ENCODE measurements at regions not wholly inside any gene's neighbourhood (a gene's known extent, or its start where the extent isn't known, plus 50 kb on each side); places are given as distances from the start of the nearest gene placed in this dataset.
A peak's percentile ranks its signal among the peaks of the same experiment; 100 is the strongest.

DNA sequence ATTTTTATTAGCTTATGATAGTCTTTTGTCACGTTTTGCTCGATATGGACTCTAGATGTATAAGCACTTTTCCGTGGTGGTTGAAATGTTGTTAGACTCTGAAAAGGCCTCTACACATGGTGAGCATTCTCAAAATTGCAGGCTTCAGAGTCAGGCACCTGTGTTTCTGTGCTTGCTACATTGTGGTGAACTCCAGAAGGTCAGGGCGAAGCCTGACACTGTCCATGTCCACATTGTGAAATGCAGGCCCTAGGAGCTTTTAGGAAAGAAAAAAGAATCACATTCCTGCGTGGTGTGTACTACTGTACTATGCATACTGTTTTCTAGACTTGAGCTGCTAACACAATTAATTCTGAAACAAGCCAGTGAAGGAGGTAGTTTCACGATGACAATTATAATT, 86.3 kb downstream of the HS3ST1 start:
- no peak for DNase-seq

DNA sequence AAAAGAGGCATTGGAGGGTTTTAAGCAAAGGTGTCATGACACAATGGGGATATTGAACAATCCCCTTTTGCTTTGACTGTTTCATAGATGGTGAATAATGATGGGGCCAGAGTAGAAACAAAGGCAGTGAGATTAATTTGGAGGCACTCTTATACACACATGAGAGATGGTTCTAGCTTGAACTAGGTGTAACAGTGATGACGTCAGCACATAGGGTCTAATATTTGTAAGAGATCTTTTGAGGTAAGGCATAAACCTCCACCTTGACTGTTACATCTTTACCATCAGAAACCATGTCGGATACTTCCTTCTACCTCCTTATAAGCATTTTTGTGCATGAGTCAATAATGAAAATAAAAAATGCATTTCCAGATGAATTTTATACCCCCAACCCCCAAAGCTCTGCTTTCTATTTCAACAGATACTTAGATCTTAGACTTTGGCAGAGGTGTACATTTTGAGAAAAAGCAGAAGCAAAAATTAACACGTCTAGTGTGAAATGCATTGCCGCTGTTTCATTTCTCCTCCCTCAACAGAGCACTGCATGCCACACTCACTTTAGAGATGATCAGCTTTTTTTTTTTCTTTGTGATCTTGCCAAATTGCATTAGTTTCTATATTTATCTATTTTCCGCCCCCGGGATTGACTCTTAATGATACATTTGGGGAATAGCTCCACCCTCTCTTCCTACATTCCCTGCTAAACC, 87.2 kb downstream of the HS3ST1 start:
- no peak for DNase-seq

DNA sequence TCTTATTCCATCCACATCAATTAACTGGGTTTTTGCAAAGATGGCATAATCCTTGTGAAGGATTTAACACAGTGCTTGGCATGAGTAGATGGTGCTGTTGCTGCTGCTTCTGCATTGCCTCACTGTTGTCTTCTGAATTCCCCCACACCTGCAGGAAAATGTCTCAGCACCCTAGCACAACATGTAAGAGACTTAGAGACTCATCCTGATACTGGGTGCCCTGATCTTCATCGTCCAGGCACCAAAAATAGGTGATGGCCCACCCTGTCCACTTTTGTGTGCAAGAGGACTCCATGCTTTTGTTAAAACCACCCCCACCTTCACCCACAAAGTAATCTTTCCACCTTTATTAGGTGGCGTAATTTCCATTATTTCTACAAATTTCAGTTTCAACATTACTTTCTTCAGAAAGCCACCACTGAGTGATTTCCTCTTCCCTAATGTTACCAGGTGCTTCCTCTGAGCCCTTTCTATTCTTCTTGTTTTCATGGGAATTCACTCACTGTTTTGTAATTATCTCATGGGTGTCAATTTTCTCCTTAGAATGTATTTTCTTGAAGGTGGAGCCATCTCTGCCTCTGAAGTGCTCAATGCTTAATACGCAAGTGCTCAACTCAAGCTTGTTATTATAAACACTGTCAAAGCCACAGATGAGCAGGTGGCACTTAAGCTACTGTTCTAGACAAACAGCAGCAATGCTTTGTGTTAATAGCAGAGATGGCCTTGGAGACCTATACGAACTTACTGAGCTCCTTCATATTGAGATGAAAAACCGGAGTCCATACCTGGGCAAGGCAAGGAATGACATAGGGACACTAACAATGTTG, 89.5 kb downstream of the HS3ST1 start:
- DNase-seq: peak; percentile 85

DNA sequence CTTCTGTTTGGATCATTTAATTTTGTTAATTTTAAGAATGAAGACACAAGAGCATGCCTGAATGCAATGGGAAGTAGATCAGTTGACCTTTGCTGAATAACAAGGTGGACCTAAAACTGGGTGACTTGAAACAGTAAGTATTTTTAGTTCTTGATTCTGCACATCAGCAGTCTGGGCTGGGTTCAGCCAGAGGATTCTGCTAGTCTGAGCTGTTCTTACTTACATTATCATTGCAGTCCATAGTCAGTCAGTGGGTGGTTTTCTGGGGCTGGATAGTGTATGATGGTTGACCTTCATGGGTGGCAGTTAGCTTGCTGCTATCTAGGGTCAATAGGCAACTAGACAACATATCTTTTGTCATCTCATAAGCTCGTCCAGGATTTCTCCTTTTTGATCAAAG, 91.4 kb downstream of the HS3ST1 start:
- DNase-seq: no peak

DNA sequence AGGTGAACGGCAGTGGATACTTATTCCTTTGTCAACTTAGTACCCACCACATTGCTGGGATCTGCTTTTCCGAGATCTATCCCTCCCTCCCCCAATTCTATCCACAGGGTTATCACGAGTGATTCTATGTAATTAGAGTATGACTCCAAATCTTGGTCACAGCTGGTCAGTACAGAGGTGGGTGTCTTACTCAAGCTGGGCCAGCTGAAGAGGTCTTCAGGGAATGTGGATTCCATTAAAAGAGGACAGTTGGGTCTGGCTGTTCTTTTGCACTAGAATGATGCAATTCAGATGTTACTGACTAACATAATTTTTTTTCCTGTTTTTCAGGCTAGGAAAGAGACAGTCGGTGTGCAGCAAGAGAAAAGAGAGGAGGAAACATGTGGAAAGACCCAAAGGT, 92.3 kb downstream of the HS3ST1 start:
- no peak for DNase-seq

DNA sequence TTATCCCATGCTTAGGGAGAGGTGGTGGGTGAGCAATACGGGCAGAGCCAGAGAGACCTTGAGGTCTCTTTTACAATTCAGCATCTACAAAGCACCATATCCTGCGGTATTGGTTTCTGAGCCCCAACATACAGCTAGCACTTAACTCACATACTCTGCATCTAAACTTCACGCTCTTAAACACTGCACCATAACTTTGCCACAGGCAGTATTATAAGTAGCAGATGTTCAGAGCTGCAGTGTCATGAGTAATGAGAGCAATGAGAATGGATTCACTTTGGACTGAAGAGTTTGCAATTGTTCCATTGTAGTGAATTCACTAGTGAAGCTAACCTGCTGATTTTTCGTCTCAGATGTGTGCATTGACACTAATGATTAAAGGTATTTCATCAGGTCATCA, 93.8 kb downstream of the HS3ST1 start:
- DNase-seq: no peak

DNA sequence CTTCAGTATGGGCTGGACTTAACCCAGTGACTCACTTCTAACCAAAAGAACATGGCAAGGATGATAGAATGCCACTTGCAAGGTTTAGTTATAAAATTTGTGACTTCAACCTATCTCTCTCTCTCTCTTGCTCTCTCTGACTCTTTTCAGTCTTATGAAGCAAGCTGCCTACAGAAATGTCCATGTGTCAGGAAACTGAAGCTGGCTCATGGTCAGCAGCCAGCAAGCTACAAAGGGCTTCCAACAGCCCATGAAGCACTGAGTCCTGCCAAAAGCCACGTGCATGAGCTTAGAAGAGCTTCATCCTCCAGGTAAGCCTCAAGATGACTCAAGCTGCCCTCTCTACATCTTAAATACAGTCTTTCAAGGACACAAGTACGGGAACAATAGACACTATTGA, 100.3 kb downstream of the HS3ST1 start:
- no peak for DNase-seq

DNA sequence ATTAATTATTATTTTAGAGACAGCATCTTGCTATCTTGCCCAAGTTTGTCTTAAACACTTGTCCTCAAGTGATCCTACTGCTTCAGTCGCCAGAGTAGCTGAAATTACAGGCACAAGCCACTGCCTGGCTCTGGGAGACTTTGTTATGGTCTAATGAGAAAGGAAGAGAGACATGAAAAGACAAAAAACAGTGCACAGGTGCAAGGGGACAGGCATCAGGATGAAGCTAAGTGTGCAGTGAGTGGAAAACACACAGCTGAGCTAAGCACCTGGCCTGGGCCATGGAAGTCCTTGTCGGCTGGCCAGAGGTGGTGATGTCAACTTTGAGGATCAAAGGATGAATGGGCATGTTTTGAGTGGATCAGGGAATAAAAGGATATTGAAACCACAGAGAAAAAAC, 102.7 kb downstream of the HS3ST1 start:
- peak; percentile 90 for DNase-seq

DNA sequence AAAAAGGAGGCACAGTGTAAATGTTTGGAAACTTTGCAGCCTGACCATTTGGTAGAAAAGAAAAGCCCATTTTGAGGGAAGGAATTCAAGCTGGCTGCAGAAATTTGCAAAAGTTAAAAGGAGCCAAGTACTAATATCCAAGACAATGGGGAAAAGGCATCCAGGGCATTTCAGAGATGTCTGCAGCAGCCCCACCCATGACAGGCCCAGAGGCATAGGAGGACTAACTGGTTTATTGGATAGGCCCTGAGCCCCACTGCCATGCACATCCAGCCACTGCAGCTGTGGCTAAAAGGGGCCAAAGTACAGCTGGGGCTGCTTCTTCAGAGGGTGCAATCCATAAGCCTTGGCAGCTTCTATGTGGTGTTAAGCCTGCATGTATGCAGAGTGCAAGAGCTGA, 104.9 kb downstream of the HS3ST1 start:
- DNase-seq: no peak

DNA sequence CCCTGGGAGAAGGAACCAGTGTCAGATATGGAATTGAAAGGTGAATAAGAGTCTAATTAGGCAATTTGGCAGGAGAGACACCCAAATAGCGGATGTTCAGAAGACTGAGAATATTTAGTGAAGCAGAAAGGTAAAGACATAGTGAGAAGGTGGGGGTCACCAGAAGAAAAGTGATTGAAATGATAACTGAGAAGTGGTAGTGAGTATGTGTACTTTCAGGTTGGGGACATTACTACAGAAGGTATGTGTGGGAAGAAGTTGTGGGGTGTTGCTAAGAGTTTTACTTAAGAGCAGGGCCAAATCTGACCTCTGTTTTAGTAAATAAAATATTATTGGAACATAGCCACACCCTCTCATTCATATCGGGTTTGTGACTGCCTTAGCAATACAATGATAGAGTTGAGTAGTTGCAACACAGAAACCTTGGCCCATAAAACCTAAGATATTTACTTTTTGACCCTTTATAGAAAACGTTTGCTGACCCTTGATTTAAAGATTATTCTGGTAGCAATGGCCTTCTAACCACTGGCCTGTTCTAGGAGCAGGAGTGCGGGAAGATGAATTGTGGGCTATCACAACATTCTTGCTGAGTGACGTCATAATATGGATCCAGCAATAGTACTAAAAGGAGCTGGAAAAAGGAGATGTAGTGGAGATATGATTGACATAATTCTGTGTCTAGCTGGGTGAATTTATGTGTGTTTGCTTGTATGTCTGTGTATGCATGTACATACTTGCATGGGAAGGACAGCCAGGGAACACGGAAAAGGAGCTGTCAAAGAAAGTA, 115.3 kb downstream of the HS3ST1 start:
- DNase-seq: no peak

DNA sequence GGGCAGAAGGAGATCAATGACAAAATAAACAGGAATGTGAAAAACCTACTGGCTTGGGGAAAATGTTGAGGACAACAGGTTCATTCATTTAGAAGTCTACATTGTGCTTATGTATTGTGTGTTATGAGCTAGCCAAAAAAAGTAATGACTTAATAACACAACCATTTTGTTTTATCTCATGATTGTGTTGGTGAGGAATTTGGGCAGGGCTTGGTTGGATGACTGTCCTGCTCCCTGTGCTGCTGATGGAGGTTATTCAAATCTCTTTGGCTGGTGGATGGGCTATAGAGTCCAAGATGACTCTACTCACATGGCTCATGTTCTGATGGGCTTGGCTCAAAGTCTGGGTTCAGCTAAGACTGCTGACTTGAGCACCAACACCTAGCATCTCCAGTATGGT, 116.3 kb downstream of the HS3ST1 start:
- DNase-seq: no peak

DNA sequence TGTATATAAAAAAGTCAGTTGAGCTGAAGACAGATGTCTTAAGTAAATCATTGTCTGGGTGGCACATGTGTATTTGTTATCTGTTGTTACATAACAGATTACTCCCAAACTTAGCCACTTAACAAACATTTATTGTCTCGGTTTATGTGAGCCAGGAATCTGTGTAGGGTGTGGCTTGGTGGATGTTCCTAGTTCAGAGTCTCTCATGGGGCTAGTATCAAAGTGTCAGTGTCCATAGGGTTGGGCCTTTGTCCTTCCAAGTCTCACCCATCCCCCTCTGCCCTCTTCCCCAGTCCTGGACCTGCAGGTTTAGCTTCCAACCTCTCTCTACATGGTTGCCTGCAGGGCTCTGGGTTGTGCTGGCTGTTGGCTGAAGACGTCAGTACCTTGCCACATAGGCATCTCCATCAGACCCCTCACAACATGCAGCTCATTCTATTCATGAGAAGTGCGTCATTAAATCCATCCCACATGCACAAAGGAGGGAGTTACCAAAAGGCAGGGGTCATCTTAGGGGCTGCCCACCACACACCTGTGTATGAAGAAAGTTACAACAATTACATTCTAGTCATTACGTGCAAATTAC, 127.5 kb downstream of the HS3ST1 start:
- no peak for DNase-seq

DNA sequence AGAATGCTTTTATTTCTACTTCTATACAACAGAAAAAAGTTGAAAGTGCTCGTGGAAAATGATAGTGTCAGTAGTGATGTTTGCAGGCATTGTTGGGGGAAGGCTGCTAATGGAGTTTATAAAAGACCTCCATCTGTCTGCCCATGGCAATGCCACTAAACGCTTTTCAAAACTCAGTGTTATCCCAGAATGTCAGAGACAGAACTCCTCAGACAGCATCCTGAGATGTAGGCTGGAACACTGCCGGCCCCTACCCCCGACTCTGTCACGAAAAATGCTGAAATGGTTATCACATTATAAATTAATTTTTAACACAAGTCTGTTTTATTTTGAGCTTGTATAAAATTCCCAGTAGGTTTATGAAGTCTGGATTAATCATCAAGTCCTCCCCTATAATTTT, 128.9 kb downstream of the HS3ST1 start:
- no peak for DNase-seq

DNA sequence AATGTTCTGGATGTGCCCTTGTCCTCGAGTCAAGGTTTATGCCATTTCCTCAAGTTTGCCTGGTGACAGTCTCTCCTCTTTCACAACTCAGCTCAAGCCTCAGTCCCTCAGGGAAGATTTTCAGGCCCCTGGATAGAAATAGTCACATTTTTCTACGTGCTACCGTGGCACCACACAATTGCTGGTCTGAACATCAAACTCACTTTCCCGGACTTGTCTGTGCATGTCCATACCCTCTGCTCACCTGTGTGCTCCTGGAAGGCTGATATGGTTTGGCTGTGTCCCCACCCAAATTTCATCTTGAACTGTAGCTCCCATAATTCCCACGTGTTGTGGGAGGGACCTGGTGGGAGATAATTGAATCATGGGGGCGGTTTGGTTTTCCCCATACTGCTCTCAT, 129.7 kb downstream of the HS3ST1 start:
- DNase-seq: no peak

DNA sequence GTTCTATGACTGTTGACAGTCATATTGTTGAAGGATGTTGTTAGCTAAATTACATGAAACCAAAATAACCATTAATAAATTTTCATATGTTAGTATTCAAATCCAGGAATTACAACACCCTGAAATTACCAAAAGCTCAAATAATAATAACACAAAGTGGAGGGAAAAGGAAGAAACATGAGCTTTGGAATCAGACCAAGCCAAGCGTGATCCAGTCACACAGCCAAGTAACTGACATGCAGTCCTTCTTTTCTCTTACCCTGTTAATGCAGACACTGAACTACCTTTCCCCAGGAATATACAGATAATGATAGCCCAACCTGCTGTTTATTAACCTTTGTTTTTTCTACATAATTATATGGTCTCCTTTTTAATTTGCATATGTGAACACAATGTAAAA, 130.2 kb downstream of the HS3ST1 start:
- DNase-seq: no peak

DNA sequence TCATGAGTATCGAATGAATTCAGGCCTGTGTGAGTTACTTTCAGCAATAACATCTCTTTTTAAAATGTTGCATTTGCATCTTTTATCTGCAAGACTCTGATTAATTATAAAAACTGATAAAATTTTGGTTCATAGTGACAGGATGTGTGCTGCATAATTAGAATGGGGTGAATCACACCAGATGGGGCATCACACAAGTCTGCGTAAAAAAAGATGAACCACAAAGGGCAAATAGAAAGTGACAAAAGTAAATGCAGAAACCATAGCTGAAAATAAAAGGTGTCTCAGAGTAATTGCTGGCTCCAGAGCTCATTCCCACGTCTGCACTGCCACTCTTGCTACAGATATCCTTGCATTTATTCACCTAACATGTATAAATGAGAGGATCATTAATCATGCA, 131.1 kb downstream of the HS3ST1 start:
- no peak for DNase-seq

DNA sequence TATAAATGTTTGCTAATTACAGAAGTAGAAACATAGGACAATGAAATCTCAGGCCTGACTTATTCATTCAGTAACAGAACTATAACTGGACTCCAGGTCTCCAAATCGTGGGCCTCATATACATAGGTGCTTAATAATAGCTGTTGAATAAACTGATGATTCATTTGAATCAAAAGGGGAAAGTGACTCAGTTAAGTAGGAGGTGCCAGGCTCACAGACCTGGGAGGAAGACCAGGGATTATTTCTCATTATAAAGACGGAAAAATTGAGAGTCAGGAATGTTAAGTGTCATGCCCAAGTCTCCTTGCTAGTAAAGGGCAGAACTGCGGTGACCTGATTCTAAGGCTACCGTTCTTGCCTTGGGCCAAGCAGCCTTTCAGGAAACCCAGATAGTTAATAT, 131.5 kb downstream of the HS3ST1 start:
- no peak for DNase-seq

DNA sequence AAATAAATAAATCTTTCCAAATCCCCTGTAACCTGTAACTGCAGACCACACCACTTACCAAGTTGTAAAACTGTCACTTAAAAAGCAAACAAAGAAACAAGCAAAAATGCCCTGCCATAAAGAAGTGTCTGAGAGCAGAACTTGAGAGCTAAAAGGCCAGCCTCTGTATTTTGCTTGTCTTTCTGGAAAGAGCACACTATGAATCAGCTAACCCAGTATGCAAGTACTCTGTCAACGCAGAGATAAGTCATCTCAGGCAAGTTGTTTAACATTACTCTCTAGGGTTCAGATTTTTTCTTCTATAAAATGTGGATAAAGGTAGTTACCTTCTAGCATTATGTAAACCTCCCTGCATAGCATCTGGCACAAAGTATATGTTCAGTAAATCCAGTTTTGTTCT, 134.8 kb downstream of the HS3ST1 start:
- no peak for DNase-seq

DNA sequence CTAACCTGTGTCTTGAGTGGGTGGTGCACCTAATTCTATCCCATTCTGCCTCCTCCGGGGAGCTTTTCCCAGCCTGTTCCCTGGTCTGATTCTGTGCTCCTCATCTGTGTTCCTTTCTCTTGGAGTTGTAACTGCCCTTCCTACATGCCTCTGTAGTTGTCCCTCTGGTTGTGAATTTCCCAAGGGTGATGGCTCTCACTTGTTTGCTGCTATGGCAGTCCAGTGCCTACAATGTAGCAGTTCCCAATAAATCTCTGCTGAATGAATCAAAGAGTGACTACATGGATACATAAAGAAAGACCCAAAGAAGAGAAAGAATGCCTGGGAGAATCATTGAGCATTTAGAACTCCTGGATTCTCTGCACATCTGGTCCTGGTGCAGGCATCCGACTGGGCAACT, 141.6 kb downstream of the HS3ST1 start:
- DNase-seq: no peak

DNA sequence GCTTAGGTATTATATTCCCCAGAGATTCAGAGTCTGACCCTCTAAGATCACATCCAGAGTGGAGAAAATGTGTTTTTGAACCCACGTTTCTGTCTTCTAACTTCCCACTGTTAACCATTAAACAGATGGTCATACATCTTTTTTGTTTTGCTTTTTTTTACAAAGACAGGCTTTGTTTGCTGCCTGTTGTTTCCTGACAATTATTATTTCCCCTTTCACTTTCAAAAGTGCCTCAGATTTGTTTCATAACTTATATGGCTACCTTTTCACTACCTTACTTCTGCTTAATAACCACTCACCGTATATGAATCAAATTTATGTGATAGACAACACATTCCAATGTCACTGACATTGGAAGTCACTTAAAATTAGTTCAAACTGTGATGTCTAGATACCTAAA, 142.2 kb downstream of the HS3ST1 start:
- DNase-seq: no peak

DNA sequence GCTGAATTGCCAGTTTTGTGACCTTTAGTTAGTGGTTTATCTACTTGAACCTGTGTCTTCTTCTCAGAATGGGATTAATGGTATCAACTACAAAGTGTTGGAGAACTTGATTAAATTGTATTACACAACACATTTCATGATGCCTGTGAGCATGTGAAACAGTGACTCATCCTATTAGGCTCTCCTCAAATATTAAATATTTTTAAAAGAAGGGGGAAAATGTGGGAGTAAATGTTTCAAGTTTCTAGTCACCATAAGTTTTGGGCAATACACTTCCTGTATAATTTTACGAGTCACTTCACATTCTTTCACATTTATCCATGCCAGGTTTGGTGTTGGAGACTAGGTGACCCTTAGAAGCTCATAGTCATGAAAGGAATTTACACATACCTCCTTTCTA, 147.0 kb downstream of the HS3ST1 start:
- no peak for DNase-seq

DNA sequence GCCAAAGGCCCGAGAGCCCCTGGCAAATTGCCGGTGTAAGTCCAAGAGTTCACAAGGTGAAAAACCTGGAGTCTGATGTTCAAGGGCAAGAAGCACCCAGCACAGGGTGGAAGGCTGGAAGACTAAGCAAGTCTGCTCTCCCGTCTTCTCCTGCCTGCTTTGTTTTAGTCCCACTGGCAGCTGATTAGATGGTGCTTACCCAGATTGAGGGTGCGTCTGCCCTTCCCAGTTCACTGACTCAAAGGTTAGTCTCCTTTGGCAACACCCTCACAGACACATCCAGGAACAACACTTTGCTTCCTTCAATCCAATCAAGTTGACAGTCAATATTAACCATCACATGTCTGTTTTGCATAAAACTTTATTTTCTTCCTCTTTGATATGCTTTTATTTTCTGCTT, 157.4 kb downstream of the HS3ST1 start:
- DNase-seq: no peak

DNA sequence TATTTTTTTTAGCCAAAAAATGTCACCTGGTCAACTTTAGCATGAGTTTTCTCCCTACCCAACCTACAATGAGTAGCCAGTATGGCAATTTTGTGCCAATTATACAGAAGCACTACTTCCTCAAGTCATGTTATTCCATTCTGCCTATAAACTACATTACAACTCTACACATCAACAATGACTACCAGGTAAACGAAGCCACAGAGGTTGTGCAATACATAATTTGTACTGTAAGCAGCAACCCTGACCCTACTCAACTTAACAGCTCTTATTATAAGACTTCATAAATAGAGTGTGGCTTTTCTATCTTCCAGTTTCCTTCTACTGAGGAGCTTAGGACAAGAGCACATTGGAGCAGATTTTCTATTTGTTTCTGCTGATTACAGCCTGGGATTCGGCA, 160.5 kb downstream of the HS3ST1 start:
- no peak for DNase-seq

DNA sequence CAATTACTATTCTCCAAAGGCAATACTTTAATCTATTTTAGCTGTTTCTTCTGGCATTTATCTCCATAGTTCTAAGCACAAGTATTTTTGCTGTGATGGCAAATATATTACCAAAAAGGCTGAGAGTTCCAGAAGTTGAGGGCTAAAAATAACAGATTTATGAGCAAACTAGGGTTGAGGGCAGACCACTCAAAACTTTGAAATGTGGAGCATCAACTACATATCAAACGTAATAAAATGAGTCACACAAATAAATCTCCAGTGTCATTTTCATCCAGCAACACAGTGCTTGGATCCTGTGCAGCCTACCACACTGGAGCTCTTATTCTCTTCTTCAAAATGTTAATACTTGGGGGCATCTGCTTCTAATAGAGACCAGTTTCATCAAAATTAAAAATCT, 163.9 kb downstream of the HS3ST1 start:
- DNase-seq: no peak

All from NCI-H187 treated with DMSO at 0.1 percent for 48 hours (cell line).